ENCODE measurements at regions not wholly inside any gene's neighbourhood (a gene's known extent, or its start where the extent isn't known, plus 50 kb on each side); places are given as distances from the start of the nearest gene placed in this dataset.
"Not testable (repeated sequence)": the region's sequence is repeated elsewhere in the genome, so short reads cannot be mapped to it uniquely, and the experiment has no call there.

DNA sequence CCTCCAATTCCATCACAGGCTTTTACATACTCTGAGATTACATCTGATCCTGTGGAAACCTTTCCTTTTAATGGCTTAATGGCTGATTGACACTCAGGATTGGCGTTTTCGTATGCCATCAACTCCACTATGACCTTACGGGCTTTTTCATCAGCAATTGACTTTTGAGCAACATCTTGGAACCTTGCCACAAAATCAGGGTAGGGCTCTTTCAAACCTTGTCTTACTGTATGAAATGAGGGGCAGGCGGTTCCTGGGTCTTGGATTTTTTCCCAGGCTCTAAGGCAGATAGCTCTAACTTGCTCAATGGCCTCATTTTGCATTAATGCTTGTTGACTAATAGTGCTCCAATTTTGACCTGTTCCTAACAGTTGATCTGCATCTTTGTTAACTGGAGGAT is 250.9 kb upstream of the PRKCQ start:
- not testable (repeated sequence) for TF ChIP-seq CTCF (IDR thresholded peaks at IDR 0.05 in 2 of 3, conservative IDR thresholded peaks at IDR 0.05 in 1 of 3; ENCODE audit: borderline replicate concordance in 1 of 3, insufficient read depth in 1 of 3, low read depth in 2 of 3, low read length in 2 of 3); POLR2AphosphoS5 (IDR thresholded peaks at IDR 0.05; ENCODE audit: low read depth, low read length); RAD21 (IDR thresholded peaks at IDR 0.05; ENCODE audit: low read depth); EZH2 (IDR thresholded peaks at IDR 0.05); POLR2A (IDR thresholded peaks at IDR 0.05; ENCODE audit: borderline replicate concordance, extremely low read depth, insufficient read depth, insufficient read length); SP1 (IDR thresholded peaks at IDR 0.05; ENCODE audit: low read depth)
- TF ChIP-seq, protein P1, sequence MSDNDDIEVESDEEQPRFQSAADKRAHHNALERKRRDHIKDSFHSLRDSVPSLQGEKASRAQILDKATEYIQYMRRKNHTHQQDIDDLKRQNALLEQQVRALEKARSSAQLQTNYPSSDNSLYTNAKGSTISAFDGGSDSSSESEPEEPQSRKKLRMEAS (IDR thresholded peaks at IDR 0.05), result not testable (repeated sequence)

All from HCT116 (cell line).